ENCODE measurements at regions not wholly inside any gene's neighbourhood (a gene's known extent, or its start where the extent isn't known, plus 50 kb on each side); places are given as distances from the start of the nearest gene placed in this dataset.

DNA sequence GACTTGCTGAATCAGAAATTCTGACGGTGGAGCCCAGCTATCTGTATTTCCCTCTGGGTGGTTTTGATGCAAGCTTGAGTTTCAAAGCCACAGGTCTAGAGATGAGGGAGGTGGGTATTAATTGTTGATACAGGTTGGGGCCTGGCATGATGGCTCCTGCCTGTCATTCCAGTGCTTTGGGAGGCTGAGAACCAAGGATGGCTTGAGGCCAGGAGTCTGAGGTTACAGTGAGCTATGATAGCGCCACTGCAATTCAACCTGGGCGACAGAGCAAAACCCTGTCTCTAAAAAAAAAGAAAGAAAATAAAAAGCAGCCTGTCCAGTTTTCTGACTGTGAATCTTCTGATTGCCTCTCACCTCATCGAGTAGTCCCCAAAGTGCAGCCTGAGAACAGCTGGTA lies 184.8 kb upstream of the SASH1 start:
- Histone ChIP-seq H3K9ac (ENCODE audit: low read depth in 1 of 2, low read length in 2 of 2) (no peak overlapping the region), H3K27me3 (ENCODE audit: control insufficient read depth in 2 of 2, insufficient read depth in 2 of 2, low read length in 2 of 2) (no peaks in the 10 kb centered on the region), H3K27ac (ENCODE audit: low read depth in 2 of 2, low read length in 2 of 2) (no peak overlapping the region), H3K4me3 (ENCODE audit: low read length in 2 of 2) (no peak overlapping the region), H3K9me3 (ENCODE audit: control insufficient read depth in 2 of 2, low read length in 2 of 2) (no peaks in the 10 kb centered on the region), H3K36me3 (ENCODE audit: control insufficient read depth in 2 of 2, insufficient read depth in 2 of 2, low read length in 2 of 2) (no peaks in the 10 kb centered on the region), H3K4me1 (ENCODE audit: control insufficient read depth in 2 of 2, insufficient read depth in 2 of 2, low read length in 2 of 2) (no peaks in the 10 kb centered on the region)

DNA sequence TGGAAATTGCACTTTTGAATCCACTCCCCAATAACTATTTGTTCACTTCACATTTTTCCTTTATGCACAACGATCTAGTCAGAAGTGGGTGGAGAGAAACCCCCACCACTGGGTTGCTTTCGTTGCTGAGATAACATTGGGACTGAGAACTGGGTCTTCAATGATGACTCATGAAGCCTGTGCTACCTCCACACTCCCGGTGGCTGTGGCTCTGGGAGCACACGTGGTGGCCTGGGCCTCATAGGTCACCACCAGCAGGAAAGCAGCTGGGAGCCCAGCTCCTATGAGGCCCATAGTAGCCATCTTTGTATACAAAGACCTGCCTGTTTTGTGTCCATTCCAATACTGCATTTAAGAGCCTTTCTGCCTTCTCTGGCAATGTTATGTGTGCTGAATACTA lies 178.0 kb upstream of the SASH1 start:
- Histone ChIP-seq H3K9ac (ENCODE audit: low read depth in 1 of 2, low read length in 2 of 2) (no peak overlapping the region), H3K9me3 (ENCODE audit: control insufficient read depth in 2 of 2, low read length in 2 of 2) (no peaks in the 10 kb centered on the region), H3K27me3 (ENCODE audit: control insufficient read depth in 2 of 2, insufficient read depth in 2 of 2, low read length in 2 of 2) (no peaks in the 10 kb centered on the region), H3K4me1 (ENCODE audit: control insufficient read depth in 2 of 2, insufficient read depth in 2 of 2, low read length in 2 of 2) (no peaks in the 10 kb centered on the region), H3K4me3 (ENCODE audit: low read length in 2 of 2) (no peak overlapping the region), H3K27ac (ENCODE audit: low read depth in 2 of 2, low read length in 2 of 2) (no peak overlapping the region), H3K36me3 (ENCODE audit: control insufficient read depth in 2 of 2, insufficient read depth in 2 of 2, low read length in 2 of 2) (no peaks in the 10 kb centered on the region)

DNA sequence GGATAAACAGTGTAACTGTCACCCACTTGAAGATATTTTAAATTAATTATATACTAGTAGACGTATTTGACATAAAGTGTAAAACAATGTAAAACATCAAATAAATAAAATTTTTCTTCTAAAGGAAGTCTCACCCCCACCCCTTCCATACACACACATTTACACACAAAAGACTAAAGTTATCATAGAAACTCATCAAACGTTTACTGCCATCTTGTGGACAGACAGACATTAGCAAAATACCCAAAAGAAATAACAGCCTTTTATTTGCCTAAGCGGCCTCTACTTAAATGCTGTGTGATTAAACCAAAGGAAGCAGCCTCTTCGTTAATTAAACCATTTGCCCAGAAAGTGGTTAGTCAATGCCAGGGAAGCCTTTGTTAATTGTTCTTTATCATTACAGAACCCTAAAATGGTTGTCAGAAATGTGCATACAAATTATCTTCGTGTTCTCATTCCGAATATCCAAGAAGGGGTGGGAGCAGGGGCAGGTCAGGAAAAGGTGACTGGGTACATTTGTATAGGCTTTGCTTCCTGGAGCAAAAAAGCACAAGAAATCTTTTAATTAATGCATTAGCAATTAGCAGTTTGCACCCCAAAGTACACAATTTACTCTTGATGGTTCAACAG lies 176.2 kb upstream of the SASH1 start:
- no peaks in the 10 kb centered on the region for H3K27me3 ChIP-seq (ENCODE audit: control insufficient read depth in 2 of 2, insufficient read depth in 2 of 2, low read length in 2 of 2)
- H3K4me1 ChIP-seq (ENCODE audit: control insufficient read depth in 2 of 2, insufficient read depth in 2 of 2, low read length in 2 of 2) = no peaks in the 10 kb centered on the region

DNA sequence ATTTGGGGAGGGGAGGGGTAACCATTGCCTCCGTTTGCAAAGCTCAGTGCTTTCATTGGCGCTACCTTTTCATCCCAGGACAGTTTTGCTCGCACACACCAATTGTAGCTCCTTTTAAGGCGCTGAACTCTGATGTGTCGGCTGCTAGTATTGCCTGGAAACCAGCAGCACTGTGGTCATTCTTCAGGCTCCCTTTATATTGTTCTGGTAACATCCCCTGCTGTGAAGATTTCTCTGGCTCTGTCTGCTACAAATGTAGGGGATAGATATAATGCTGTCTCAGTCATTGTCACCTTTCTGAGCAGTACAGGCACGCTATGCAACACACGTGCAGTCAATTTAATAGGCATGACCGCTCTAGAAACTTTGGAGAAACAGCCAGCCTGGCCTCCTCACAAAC lies 172.9 kb upstream of the SASH1 start:
- Histone ChIP-seq H3K27me3 (ENCODE audit: control insufficient read depth in 2 of 2, insufficient read depth in 2 of 2, low read length in 2 of 2) (no peaks in the 10 kb centered on the region), H3K9ac (ENCODE audit: low read depth in 1 of 2, low read length in 2 of 2) (no peak overlapping the region), H3K9me3 (ENCODE audit: control insufficient read depth in 2 of 2, low read length in 2 of 2) (no peaks in the 10 kb centered on the region), H3K36me3 (ENCODE audit: control insufficient read depth in 2 of 2, insufficient read depth in 2 of 2, low read length in 2 of 2) (no peaks in the 10 kb centered on the region), H3K4me3 (ENCODE audit: low read length in 2 of 2) (no peak overlapping the region), H3K27ac (ENCODE audit: low read depth in 2 of 2, low read length in 2 of 2) (no peak overlapping the region), H3K4me1 (ENCODE audit: control insufficient read depth in 2 of 2, insufficient read depth in 2 of 2, low read length in 2 of 2) (no peaks in the 10 kb centered on the region)

More for the DNA sequence above, 176.2 kb upstream of the SASH1 start:
- H3K9ac ChIP-seq (ENCODE audit: low read depth in 1 of 2, low read length in 2 of 2) = no peak overlapping the region
- H3K9me3 ChIP-seq (ENCODE audit: control insufficient read depth in 2 of 2, low read length in 2 of 2) = no peaks in the 10 kb centered on the region
- no peaks in the 10 kb centered on the region for H3K36me3 ChIP-seq (ENCODE audit: control insufficient read depth in 2 of 2, insufficient read depth in 2 of 2, low read length in 2 of 2)
- no peak overlapping the region for H3K4me3 ChIP-seq (ENCODE audit: low read length in 2 of 2)
- no peak overlapping the region for H3K27ac ChIP-seq (ENCODE audit: low read depth in 2 of 2, low read length in 2 of 2)

DNA sequence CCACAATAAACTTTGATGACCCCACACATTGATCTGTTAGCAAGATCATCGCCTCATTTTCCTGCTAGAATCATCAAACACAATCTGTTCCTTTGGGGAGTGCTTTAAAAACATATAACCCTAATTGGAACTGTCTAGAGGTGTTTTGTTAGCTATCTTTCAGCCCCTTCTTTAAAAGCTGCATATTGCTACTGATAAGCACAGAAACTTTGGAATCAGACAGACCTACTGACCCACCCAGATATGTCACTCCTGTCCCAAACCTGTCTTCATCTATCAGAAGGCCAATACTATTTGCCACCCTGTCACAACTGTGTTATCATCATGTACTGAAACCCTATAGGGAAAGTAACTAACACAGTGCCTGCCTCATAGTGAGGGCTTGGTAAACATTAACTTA lies 172.4 kb upstream of the SASH1 start:
- no peak overlapping the region for H3K27ac ChIP-seq (ENCODE audit: low read depth in 2 of 2, low read length in 2 of 2)
- no peaks in the 10 kb centered on the region for H3K36me3 ChIP-seq (ENCODE audit: control insufficient read depth in 2 of 2, insufficient read depth in 2 of 2, low read length in 2 of 2)
- no peaks in the 10 kb centered on the region for H3K9me3 ChIP-seq (ENCODE audit: control insufficient read depth in 2 of 2, low read length in 2 of 2)
- no peaks in the 10 kb centered on the region for H3K4me1 ChIP-seq (ENCODE audit: control insufficient read depth in 2 of 2, insufficient read depth in 2 of 2, low read length in 2 of 2)
- H3K4me3 ChIP-seq (ENCODE audit: low read length in 2 of 2) = no peak overlapping the region
- no peak overlapping the region for H3K9ac ChIP-seq (ENCODE audit: low read depth in 1 of 2, low read length in 2 of 2)
- no peaks in the 10 kb centered on the region for H3K27me3 ChIP-seq (ENCODE audit: control insufficient read depth in 2 of 2, insufficient read depth in 2 of 2, low read length in 2 of 2)

DNA sequence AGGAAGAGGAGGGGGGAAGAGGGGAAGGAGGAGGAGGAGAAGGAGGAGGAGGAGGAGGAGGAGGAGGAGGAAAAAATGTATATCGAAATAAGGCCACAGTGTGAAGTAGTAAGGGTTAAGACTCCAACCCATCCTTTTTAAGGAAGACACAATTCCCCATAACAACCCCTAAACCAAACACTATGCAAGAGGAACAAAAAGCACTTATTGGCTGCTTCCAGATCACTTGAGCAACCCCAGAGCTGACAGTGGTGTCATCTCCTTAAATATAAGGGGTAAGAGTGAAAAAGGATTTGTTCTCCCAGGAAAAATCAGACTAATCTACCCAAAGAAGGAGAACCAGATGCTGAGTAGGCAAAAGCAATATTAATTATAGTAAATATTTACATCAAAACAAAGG lies 169.1 kb upstream of the SASH1 start:
- Histone ChIP-seq H3K9ac (ENCODE audit: low read depth in 1 of 2, low read length in 2 of 2) (no peak overlapping the region), H3K4me1 (ENCODE audit: control insufficient read depth in 2 of 2, insufficient read depth in 2 of 2, low read length in 2 of 2) (no peaks in the 10 kb centered on the region), H3K36me3 (ENCODE audit: control insufficient read depth in 2 of 2, insufficient read depth in 2 of 2, low read length in 2 of 2) (no peaks in the 10 kb centered on the region), H3K27ac (ENCODE audit: low read depth in 2 of 2, low read length in 2 of 2) (no peak overlapping the region), H3K9me3 (ENCODE audit: control insufficient read depth in 2 of 2, low read length in 2 of 2) (no peaks in the 10 kb centered on the region), H3K4me3 (ENCODE audit: low read length in 2 of 2) (no peak overlapping the region), H3K27me3 (ENCODE audit: control insufficient read depth in 2 of 2, insufficient read depth in 2 of 2, low read length in 2 of 2) (no peaks in the 10 kb centered on the region)

DNA sequence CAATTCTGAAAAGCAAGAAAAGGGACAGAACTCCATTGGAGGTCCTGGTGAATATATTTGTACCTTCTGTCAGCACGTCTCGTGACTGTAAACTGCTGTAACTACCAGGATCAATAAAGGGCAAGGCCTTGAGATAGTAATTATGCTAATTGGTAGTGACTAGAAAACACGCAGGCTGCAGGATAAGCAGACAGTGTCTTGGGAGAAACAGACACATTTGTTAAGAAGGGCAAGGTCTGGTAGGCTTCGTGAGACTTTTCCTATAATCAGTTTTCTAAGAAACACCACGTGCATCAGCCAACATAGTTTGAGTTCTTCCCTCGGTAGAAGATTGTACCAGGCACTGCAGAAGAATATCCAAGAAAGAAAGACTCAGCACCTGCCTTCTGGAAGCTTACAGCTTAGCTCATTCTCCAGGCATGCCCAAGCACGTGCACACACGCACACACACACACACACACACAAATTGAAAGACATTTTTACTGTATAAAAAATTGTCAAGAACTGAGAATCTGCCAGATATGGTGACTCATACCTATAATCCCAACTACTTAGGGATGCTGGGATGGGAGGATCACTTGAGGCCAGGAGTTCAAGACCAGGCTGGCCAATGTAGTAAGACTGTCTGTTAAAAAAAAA lies 167.0 kb upstream of the SASH1 start:
- Histone ChIP-seq H3K27me3 (ENCODE audit: control insufficient read depth in 2 of 2, insufficient read depth in 2 of 2, low read length in 2 of 2) (no peaks in the 10 kb centered on the region), H3K4me3 (ENCODE audit: low read length in 2 of 2) (no peak overlapping the region), H3K36me3 (ENCODE audit: control insufficient read depth in 2 of 2, insufficient read depth in 2 of 2, low read length in 2 of 2) (no peaks in the 10 kb centered on the region), H3K9me3 (ENCODE audit: control insufficient read depth in 2 of 2, low read length in 2 of 2) (no peaks in the 10 kb centered on the region), H3K9ac (ENCODE audit: low read depth in 1 of 2, low read length in 2 of 2) (no peak overlapping the region), H3K27ac (ENCODE audit: low read depth in 2 of 2, low read length in 2 of 2) (no peak overlapping the region), H3K4me1 (ENCODE audit: control insufficient read depth in 2 of 2, insufficient read depth in 2 of 2, low read length in 2 of 2) (no peaks in the 10 kb centered on the region)

DNA sequence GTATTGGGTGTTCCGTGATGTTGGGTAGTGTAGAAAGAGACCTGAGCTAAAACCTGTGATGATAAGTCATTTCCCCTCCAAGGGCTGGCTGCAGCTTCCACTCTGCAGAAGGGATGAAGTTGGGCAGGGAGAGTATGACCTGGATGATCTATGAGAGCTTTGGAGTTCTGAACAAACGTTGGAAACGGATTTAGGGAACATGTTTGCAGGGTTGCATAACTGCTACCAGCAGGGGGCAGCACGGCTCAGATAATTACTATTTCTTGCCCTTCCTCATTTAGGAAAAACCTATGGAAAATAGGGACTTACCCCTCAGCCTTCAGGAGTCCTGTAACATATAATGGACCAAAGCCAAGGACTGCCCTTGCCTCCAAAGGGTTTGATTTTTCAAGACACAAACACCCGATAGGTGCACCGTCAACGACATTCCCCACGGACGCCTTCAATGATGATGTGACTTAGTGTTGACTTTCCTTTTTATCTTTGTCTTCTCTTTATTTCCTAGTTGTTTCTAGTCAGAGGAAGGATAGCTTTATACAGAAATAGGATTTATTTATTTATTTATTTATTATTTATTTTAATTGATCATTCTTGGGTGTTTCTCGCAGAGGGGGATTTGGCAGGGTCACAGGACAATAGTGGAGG lies 164.9 kb upstream of the SASH1 start:
- Histone ChIP-seq H3K9ac (ENCODE audit: low read depth in 1 of 2, low read length in 2 of 2) (no peak overlapping the region), H3K4me1 (ENCODE audit: control insufficient read depth in 2 of 2, insufficient read depth in 2 of 2, low read length in 2 of 2) (no peaks in the 10 kb centered on the region), H3K4me3 (ENCODE audit: low read length in 2 of 2) (no peak overlapping the region), H3K27me3 (ENCODE audit: control insufficient read depth in 2 of 2, insufficient read depth in 2 of 2, low read length in 2 of 2) (no peaks in the 10 kb centered on the region), H3K36me3 (ENCODE audit: control insufficient read depth in 2 of 2, insufficient read depth in 2 of 2, low read length in 2 of 2) (no peaks in the 10 kb centered on the region), H3K27ac (ENCODE audit: low read depth in 2 of 2, low read length in 2 of 2) (no peak overlapping the region), H3K9me3 (ENCODE audit: control insufficient read depth in 2 of 2, low read length in 2 of 2) (no peaks in the 10 kb centered on the region)

DNA sequence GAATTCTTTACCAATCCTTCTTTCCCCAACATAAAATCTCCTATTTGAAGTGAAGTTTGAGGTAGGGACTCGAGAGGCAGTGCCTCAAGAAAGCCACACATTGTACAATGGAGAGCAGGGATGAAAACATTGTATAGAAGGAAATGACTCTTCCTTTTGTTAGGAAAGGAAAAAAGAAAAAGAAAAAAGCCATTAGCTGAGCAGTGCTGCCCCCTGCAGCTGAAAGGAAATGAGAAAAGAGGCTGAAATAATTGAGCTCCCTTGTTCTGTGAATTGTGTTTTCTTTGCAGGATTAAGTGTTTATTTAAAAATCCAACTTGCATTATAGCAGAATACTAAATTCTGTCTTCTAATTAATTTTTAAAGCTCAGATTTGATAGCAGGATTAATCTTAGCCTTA lies 162.9 kb upstream of the SASH1 start:
- H3K9ac ChIP-seq (ENCODE audit: low read depth in 1 of 2, low read length in 2 of 2) = no peak overlapping the region
- H3K9me3 ChIP-seq (ENCODE audit: control insufficient read depth in 2 of 2, low read length in 2 of 2) = no peaks in the 10 kb centered on the region
- no peak overlapping the region for H3K27ac ChIP-seq (ENCODE audit: low read depth in 2 of 2, low read length in 2 of 2)
- no peak overlapping the region for H3K4me3 ChIP-seq (ENCODE audit: low read length in 2 of 2)
- H3K4me1 ChIP-seq (ENCODE audit: control insufficient read depth in 2 of 2, insufficient read depth in 2 of 2, low read length in 2 of 2) = no peaks in the 10 kb centered on the region
- no peaks in the 10 kb centered on the region for H3K36me3 ChIP-seq (ENCODE audit: control insufficient read depth in 2 of 2, insufficient read depth in 2 of 2, low read length in 2 of 2)
- H3K27me3 ChIP-seq (ENCODE audit: control insufficient read depth in 2 of 2, insufficient read depth in 2 of 2, low read length in 2 of 2) = no peaks in the 10 kb centered on the region

DNA sequence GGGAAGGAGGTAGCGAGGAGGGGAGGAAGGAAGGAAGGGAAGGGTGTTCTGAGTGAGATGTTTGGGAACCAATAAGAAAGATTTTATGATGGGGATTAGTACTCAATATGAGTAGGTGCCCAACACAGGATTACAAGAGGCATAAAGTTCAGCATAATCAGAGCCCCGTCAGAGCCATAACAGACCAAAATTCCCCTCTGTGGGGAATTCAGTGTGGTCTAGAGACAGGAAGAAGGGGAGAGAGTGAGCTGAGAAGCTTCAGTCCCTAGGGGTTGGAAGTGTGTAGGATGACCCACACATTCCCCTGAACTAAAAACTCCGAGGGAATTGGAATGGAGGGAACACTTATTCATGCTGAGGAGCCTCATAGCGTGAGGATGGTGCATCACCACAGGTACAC lies 160.3 kb upstream of the SASH1 start:
- no peaks in the 10 kb centered on the region for H3K9me3 ChIP-seq (ENCODE audit: control insufficient read depth in 2 of 2, low read length in 2 of 2)
- H3K4me3 ChIP-seq (ENCODE audit: low read length in 2 of 2) = no peak overlapping the region
- no peak overlapping the region for H3K9ac ChIP-seq (ENCODE audit: low read depth in 1 of 2, low read length in 2 of 2)
- H3K27me3 ChIP-seq (ENCODE audit: control insufficient read depth in 2 of 2, insufficient read depth in 2 of 2, low read length in 2 of 2) = no peaks in the 10 kb centered on the region
- no peaks in the 10 kb centered on the region for H3K4me1 ChIP-seq (ENCODE audit: control insufficient read depth in 2 of 2, insufficient read depth in 2 of 2, low read length in 2 of 2)
- H3K36me3 ChIP-seq (ENCODE audit: control insufficient read depth in 2 of 2, insufficient read depth in 2 of 2, low read length in 2 of 2) = no peaks in the 10 kb centered on the region
- no peak overlapping the region for H3K27ac ChIP-seq (ENCODE audit: low read depth in 2 of 2, low read length in 2 of 2)
